Uterus (tissue), 3 donors: ENCODE measurements at regions not wholly inside any gene's neighbourhood (a gene's known extent, or its start where the extent isn't known, plus 50 kb on each side); places are given as distances from the start of the nearest gene placed in this dataset.

Experiments
- DNase-seq, 2 donors: peaks; one replicate each; pipeline ENCODE4 v3.0.0-alpha.2; 2019 to 2020
- H3K27ac ChIP-seq, 2 donors: fragments of 200-600 bp; sonication (generic); 1 replicate in 1 of 2; 2 replicates in 1 of 2; pipeline ENCODE4 v1.5.1; 2016 to 2018
- H3K27me3 ChIP-seq, 2 donors: fragments of 200-600 bp; sonication (generic); one replicate each; pipeline ENCODE4 v1.5.1; 2018 to 2019; ENCODE audit warnings: control low read depth in 1 of 2
- H3K36me3 ChIP-seq, 2 donors: fragments of 200-600 bp; sonication (generic); one replicate each; pipeline ENCODE4 v1.5.1; 2019; ENCODE audit warnings: control low read depth in 1 of 2
- H3K4me1 ChIP-seq, 2 donors: fragments of 200-600 bp; sonication (generic); one replicate each; pipeline ENCODE4 v1.5.1; 2018 to 2019; ENCODE audit warnings: control low read depth in 1 of 2
- H3K4me3 ChIP-seq, 2 donors: fragments of 200-600 bp; sonication (generic); 1 replicate in 1 of 2; 2 replicates in 1 of 2; pipeline ENCODE4 v1.5.1; 2018 to 2019; ENCODE audit warnings: mild to moderate bottlenecking in 1 of 2
- H3K9me3 ChIP-seq, 2 donors: fragments of 200-600 bp; sonication (generic); one replicate each; pipeline ENCODE4 v1.5.1; 2019; ENCODE audit warnings: control low read depth in 1 of 2
- CTCF ChIP-seq, 4 experiments: fragments of 200-600 bp in 2 of 4; fragments of 450-650 bp in 2 of 4; sonication (generic) in 2 of 4; IDR thresholded peaks; one replicate each; pipeline ENCODE4 v1.5.1; 2016 to 2019; ENCODE audit warnings: antibody characterized with exemption in 4 of 4, mild to moderate bottlenecking in 2 of 4, moderate library complexity in 1 of 4
- POLR2A ChIP-seq, 2 donors: fragments of 450-650 bp; IDR thresholded peaks; one replicate each; pipeline ENCODE4 v1.6.1; 2016; ENCODE audit warnings: antibody characterized with exemption in 2 of 2, mild to moderate bottlenecking in 1 of 2, moderate library complexity in 1 of 2
- intact Hi-C: fragments of 100-400 bp; cut with DNase I; formaldehyde crosslinking; loops from one replicate; pipeline ENCODE4 v1.15.1; 2023; ENCODE audit warnings: low total_unique reads
- donor health status: DM: yes; HTN: yes; CAD: no.

DNA sequence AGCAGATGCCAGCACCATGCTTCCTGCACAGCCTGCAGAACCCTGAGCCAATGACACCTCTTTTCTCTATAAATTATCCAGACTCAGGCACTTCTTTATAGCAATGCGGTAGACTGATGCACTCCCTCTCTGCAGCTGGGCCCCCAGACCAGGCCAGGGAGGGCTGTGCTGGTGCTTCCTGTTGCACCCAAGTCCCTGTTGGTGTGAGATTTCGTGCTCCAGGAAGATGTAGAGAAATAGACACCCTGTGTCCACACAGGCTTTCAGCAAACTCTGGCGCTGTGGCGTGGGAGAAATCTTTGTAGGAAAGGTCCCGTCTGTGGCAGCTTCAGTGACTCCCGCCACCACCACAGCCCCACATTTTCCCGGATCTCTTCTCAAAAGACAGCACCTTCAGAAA is 572.2 kb downstream of the GALR1 start:
- intact Hi-C loops: no loop called here
- H3K36me3 ChIP-seq: no peaks in the 10 kb centered on the region
- H3K9me3 ChIP-seq: no peaks in the 10 kb centered on the region
- H3K27me3 ChIP-seq: no peaks in the 10 kb centered on the region
- TF ChIP-seq POLR2A (IDR thresholded peaks at IDR 0.05) (no peak), CTCF (IDR thresholded peaks at IDR 0.05) (no peak)
- H3K27ac ChIP-seq: no peak overlapping the region
- H3K4me1 ChIP-seq: no peaks in the 10 kb centered on the region
- H3K4me3 ChIP-seq: no peak overlapping the region
- DNase-seq: no peak

GRCh38 chr18:77822632-77823031 is 573.0 kb downstream of the GALR1 start:
- intact Hi-C loops: no loop called here

GRCh38 chr18:77833807-77834206 is 584.2 kb downstream of the GALR1 start:
- TF ChIP-seq POLR2A (IDR thresholded peaks at IDR 0.05): no peak
- TF ChIP-seq CTCF (IDR thresholded peaks at IDR 0.05): no peak
- intact Hi-C loops: no loop called here
- Histone ChIP-seq H3K9me3 (no peaks in the 10 kb centered on the region), H3K4me1 (no peaks in the 10 kb centered on the region), H3K36me3 (no peaks in the 10 kb centered on the region), H3K4me3 (no peak overlapping the region), H3K27me3 (no peaks in the 10 kb centered on the region), H3K27ac (no peak overlapping the region)
- DNase-seq: no peak

More at GRCh38 chr18:77822632-77823031, 573.0 kb downstream of the GALR1 start:
- no peaks in the 10 kb centered on the region for H3K4me1 ChIP-seq
- H3K4me3 ChIP-seq: no peak overlapping the region
- TF ChIP-seq CTCF (IDR thresholded peaks at IDR 0.05) (no peak), POLR2A (IDR thresholded peaks at IDR 0.05) (no peak)
- H3K36me3 ChIP-seq: no peaks in the 10 kb centered on the region
- DNase-seq: no peak
- H3K27ac ChIP-seq: no peak overlapping the region
- H3K27me3 ChIP-seq: no peaks in the 10 kb centered on the region
- no peaks in the 10 kb centered on the region for H3K9me3 ChIP-seq

- H3K36me3 ChIP-seq: no peaks in the 10 kb centered on the region
- intact Hi-C loops: no loop called here
- DNase-seq: no peak
Measured at GRCh38 chr18:77851802-77852201, 602.2 kb downstream of the GALR1 start.

GRCh38 chr18:77853859-77854258 is 604.2 kb downstream of the GALR1 start:
- intact Hi-C loops: no loop called here
- H3K4me1 ChIP-seq: no peaks in the 10 kb centered on the region
- no peak for DNase-seq
- no peaks in the 10 kb centered on the region for H3K9me3 ChIP-seq
- H3K27me3 ChIP-seq: no peaks in the 10 kb centered on the region
- no peak overlapping the region for H3K27ac ChIP-seq
- TF ChIP-seq POLR2A (IDR thresholded peaks at IDR 0.05) (no peak), CTCF (IDR thresholded peaks at IDR 0.05) (no peak)
- H3K4me3 ChIP-seq: no peak overlapping the region
- H3K36me3 ChIP-seq: no peaks in the 10 kb centered on the region

More at GRCh38 chr18:77851802-77852201, 602.2 kb downstream of the GALR1 start:
- Histone ChIP-seq H3K4me3 (no peak overlapping the region), H3K9me3 (no peaks in the 10 kb centered on the region), H3K4me1 (no peaks in the 10 kb centered on the region), H3K27ac (no peak overlapping the region), H3K27me3 (no peaks in the 10 kb centered on the region)
- TF ChIP-seq CTCF (IDR thresholded peaks at IDR 0.05): no peak
- no peak for TF ChIP-seq POLR2A (IDR thresholded peaks at IDR 0.05)
